ENCODE measurements at regions not wholly inside any gene's neighbourhood (a gene's known extent, or its start where the extent isn't known, plus 50 kb on each side); places are given as distances from the start of the nearest gene placed in this dataset.

- Histone ChIP-seq H3K9ac (ENCODE audit: low read depth, low read length) (no peak overlapping the region), H3K36me3 (ENCODE audit: control insufficient read depth, insufficient read depth, low read length) (no peaks in the 10 kb centered on the region), H3K27me3 (ENCODE audit: control insufficient read depth, insufficient read depth, low read length) (no peaks in the 10 kb centered on the region), H3K4me1 (ENCODE audit: control insufficient read depth, insufficient read depth, low read length) (peaks cover 7% of the 10 kb centered on the region; the same call in 1 of the 2 replicates), H3K27ac (ENCODE audit: low read depth, low read length) (no peak overlapping the region), H3K4me3 (ENCODE audit: low read depth, low read length) (no peak overlapping the region), H3K9me3 (ENCODE audit: control insufficient read depth, insufficient read depth, low read length) (no peaks in the 10 kb centered on the region)
Measured at GRCh38 chr10:64708884-64709681, 1187.9 kb downstream of the REEP3 start.

- Histone ChIP-seq H3K27ac (ENCODE audit: low read depth, low read length) (no peak overlapping the region), H3K36me3 (ENCODE audit: control insufficient read depth, insufficient read depth, low read length) (no peaks in the 10 kb centered on the region), H3K4me3 (ENCODE audit: low read depth, low read length) (no peak overlapping the region), H3K4me1 (ENCODE audit: control insufficient read depth, insufficient read depth, low read length) (no peaks in the 10 kb centered on the region), H3K9me3 (ENCODE audit: control insufficient read depth, insufficient read depth, low read length) (peaks cover 11% of the 10 kb centered on the region), H3K27me3 (ENCODE audit: control insufficient read depth, insufficient read depth, low read length) (no peaks in the 10 kb centered on the region), H3K9ac (ENCODE audit: low read depth, low read length) (no peak overlapping the region)
Measured at GRCh38 chr10:64726466-64726865, 1205.3 kb downstream of the REEP3 start.

- Histone ChIP-seq H3K9ac (ENCODE audit: low read depth, low read length) (no peak overlapping the region), H3K4me3 (ENCODE audit: low read depth, low read length) (no peak overlapping the region), H3K4me1 (ENCODE audit: control insufficient read depth, insufficient read depth, low read length) (no peaks in the 10 kb centered on the region), H3K27ac (ENCODE audit: low read depth, low read length) (no peak overlapping the region), H3K9me3 (ENCODE audit: control insufficient read depth, insufficient read depth, low read length) (peaks cover 11% of the 10 kb centered on the region), H3K36me3 (ENCODE audit: control insufficient read depth, insufficient read depth, low read length) (no peaks in the 10 kb centered on the region), H3K27me3 (ENCODE audit: control insufficient read depth, insufficient read depth, low read length) (no peaks in the 10 kb centered on the region)
Measured at GRCh38 chr10:64731016-64731415, 1209.8 kb downstream of the REEP3 start.

GRCh38 chr10:64732372-64732957 lies 1211.3 kb downstream of the REEP3 start:
- no peak overlapping the region for H3K9ac ChIP-seq (ENCODE audit: low read depth, low read length)

GRCh38 chr10:64733980-64734379 lies 1212.8 kb downstream of the REEP3 start:
- Histone ChIP-seq H3K9me3 (ENCODE audit: control insufficient read depth, insufficient read depth, low read length) (peaks cover 6% of the 10 kb centered on the region; the same call in 1 of the 2 replicates), H3K9ac (ENCODE audit: low read depth, low read length) (no peak overlapping the region), H3K4me1 (ENCODE audit: control insufficient read depth, insufficient read depth, low read length) (no peaks in the 10 kb centered on the region), H3K36me3 (ENCODE audit: control insufficient read depth, insufficient read depth, low read length) (no peaks in the 10 kb centered on the region), H3K27me3 (ENCODE audit: control insufficient read depth, insufficient read depth, low read length) (no peaks in the 10 kb centered on the region), H3K27ac (ENCODE audit: low read depth, low read length) (no peak overlapping the region), H3K4me3 (ENCODE audit: low read depth, low read length) (no peak overlapping the region)

More at GRCh38 chr10:64732372-64732957, 1211.3 kb downstream of the REEP3 start:
- H3K4me3 ChIP-seq (ENCODE audit: low read depth, low read length), result no peak overlapping the region
- no peaks in the 10 kb centered on the region for H3K27me3 ChIP-seq (ENCODE audit: control insufficient read depth, insufficient read depth, low read length)
- H3K27ac ChIP-seq (ENCODE audit: low read depth, low read length), result no peak overlapping the region
- H3K4me1 ChIP-seq (ENCODE audit: control insufficient read depth, insufficient read depth, low read length), result no peaks in the 10 kb centered on the region
- H3K9me3 ChIP-seq (ENCODE audit: control insufficient read depth, insufficient read depth, low read length), result peaks cover 16% of the 10 kb centered on the region
- no peaks in the 10 kb centered on the region for H3K36me3 ChIP-seq (ENCODE audit: control insufficient read depth, insufficient read depth, low read length)

- H3K9me3 ChIP-seq (ENCODE audit: control insufficient read depth, insufficient read depth, low read length), result peaks cover 6% of the 10 kb centered on the region; the same call in 1 of the 2 replicates
- H3K27ac ChIP-seq (ENCODE audit: low read depth, low read length), result no peak overlapping the region
- H3K27me3 ChIP-seq (ENCODE audit: control insufficient read depth, insufficient read depth, low read length), result no peaks in the 10 kb centered on the region
- no peak overlapping the region for H3K4me3 ChIP-seq (ENCODE audit: low read depth, low read length)
- no peak overlapping the region for H3K9ac ChIP-seq (ENCODE audit: low read depth, low read length)
- no peaks in the 10 kb centered on the region for H3K4me1 ChIP-seq (ENCODE audit: control insufficient read depth, insufficient read depth, low read length)
- H3K36me3 ChIP-seq (ENCODE audit: control insufficient read depth, insufficient read depth, low read length), result no peaks in the 10 kb centered on the region
Measured at GRCh38 chr10:64738462-64738861, 1217.3 kb downstream of the REEP3 start.

GRCh38 chr10:64745565-64745964 lies 1224.4 kb downstream of the REEP3 start:
- no peaks in the 10 kb centered on the region for H3K9me3 ChIP-seq (ENCODE audit: control insufficient read depth, insufficient read depth, low read length)
- no peak overlapping the region for H3K9ac ChIP-seq (ENCODE audit: low read depth, low read length)
- H3K4me3 ChIP-seq (ENCODE audit: low read depth, low read length), result no peak overlapping the region
- no peaks in the 10 kb centered on the region for H3K27me3 ChIP-seq (ENCODE audit: control insufficient read depth, insufficient read depth, low read length)
- no peaks in the 10 kb centered on the region for H3K4me1 ChIP-seq (ENCODE audit: control insufficient read depth, insufficient read depth, low read length)
- H3K36me3 ChIP-seq (ENCODE audit: control insufficient read depth, insufficient read depth, low read length), result no peaks in the 10 kb centered on the region
- no peak overlapping the region for H3K27ac ChIP-seq (ENCODE audit: low read depth, low read length)

- Histone ChIP-seq H3K4me3 (ENCODE audit: low read depth, low read length) (no peak overlapping the region), H3K4me1 (ENCODE audit: control insufficient read depth, insufficient read depth, low read length) (no peaks in the 10 kb centered on the region), H3K27me3 (ENCODE audit: control insufficient read depth, insufficient read depth, low read length) (no peaks in the 10 kb centered on the region), H3K27ac (ENCODE audit: low read depth, low read length) (no peak overlapping the region), H3K9ac (ENCODE audit: low read depth, low read length) (no peak overlapping the region), H3K36me3 (ENCODE audit: control insufficient read depth, insufficient read depth, low read length) (no peaks in the 10 kb centered on the region), H3K9me3 (ENCODE audit: control insufficient read depth, insufficient read depth, low read length) (no peaks in the 10 kb centered on the region)
Measured at GRCh38 chr10:64750672-64751071, 1229.5 kb downstream of the REEP3 start.

GRCh38 chr10:64753516-64753915 lies 1232.3 kb downstream of the REEP3 start:
- H3K36me3 ChIP-seq (ENCODE audit: control insufficient read depth, insufficient read depth, low read length), result no peaks in the 10 kb centered on the region
- no peaks in the 10 kb centered on the region for H3K9me3 ChIP-seq (ENCODE audit: control insufficient read depth, insufficient read depth, low read length)
- no peak overlapping the region for H3K4me3 ChIP-seq (ENCODE audit: low read depth, low read length)
- H3K27ac ChIP-seq (ENCODE audit: low read depth, low read length), result no peak overlapping the region
- no peaks in the 10 kb centered on the region for H3K4me1 ChIP-seq (ENCODE audit: control insufficient read depth, insufficient read depth, low read length)
- H3K27me3 ChIP-seq (ENCODE audit: control insufficient read depth, insufficient read depth, low read length), result no peaks in the 10 kb centered on the region
- no peak overlapping the region for H3K9ac ChIP-seq (ENCODE audit: low read depth, low read length)

GRCh38 chr10:64760371-64760770 lies 1239.2 kb downstream of the REEP3 start:
- Histone ChIP-seq H3K9me3 (ENCODE audit: control insufficient read depth, insufficient read depth, low read length) (no peaks in the 10 kb centered on the region), H3K36me3 (ENCODE audit: control insufficient read depth, insufficient read depth, low read length) (no peaks in the 10 kb centered on the region), H3K27ac (ENCODE audit: low read depth, low read length) (no peak overlapping the region), H3K4me1 (ENCODE audit: control insufficient read depth, insufficient read depth, low read length) (no peaks in the 10 kb centered on the region), H3K9ac (ENCODE audit: low read depth, low read length) (no peak overlapping the region), H3K4me3 (ENCODE audit: low read depth, low read length) (no peak overlapping the region), H3K27me3 (ENCODE audit: control insufficient read depth, insufficient read depth, low read length) (no peaks in the 10 kb centered on the region)

GRCh38 chr10:64762861-64763260 lies 1241.7 kb downstream of the REEP3 start:
- H3K9ac ChIP-seq (ENCODE audit: low read depth, low read length), result no peak overlapping the region
- no peak overlapping the region for H3K27ac ChIP-seq (ENCODE audit: low read depth, low read length)
- H3K36me3 ChIP-seq (ENCODE audit: control insufficient read depth, insufficient read depth, low read length), result no peaks in the 10 kb centered on the region
- H3K27me3 ChIP-seq (ENCODE audit: control insufficient read depth, insufficient read depth, low read length), result no peaks in the 10 kb centered on the region
- H3K4me3 ChIP-seq (ENCODE audit: low read depth, low read length), result no peak overlapping the region
- H3K4me1 ChIP-seq (ENCODE audit: control insufficient read depth, insufficient read depth, low read length), result peaks cover 2% of the 10 kb centered on the region; the same call in 1 of the 2 replicates
- no peaks in the 10 kb centered on the region for H3K9me3 ChIP-seq (ENCODE audit: control insufficient read depth, insufficient read depth, low read length)
